HFFc6 (cell line): ENCODE measurements at regions not wholly inside any gene's neighbourhood (a gene's known extent, or its start where the extent isn't known, plus 50 kb on each side); places are given as distances from the start of the nearest gene placed in this dataset.

Source experiments
- DNase-seq: peaks from one replicate; pipeline ENCODE4 v3.0.0-alpha.2; 2018
- H3K27ac Mint-ChIP-seq: 2 replicates; pipeline ENCODE4 v1.8.0; 2020; ENCODE audit warnings: mild to moderate bottlenecking, mixed read lengths
- H3K27me3 Mint-ChIP-seq: 2 replicates; pipeline ENCODE4 v1.8.0; 2021; ENCODE audit warnings: mild to moderate bottlenecking, moderate library complexity, mixed read lengths; ENCODE audit not compliant: insufficient read depth
- H3K36me3 Mint-ChIP-seq: 2 replicates; pipeline ENCODE4 v1.8.0; 2021; ENCODE audit warnings: low read depth, mixed read lengths
- H3K4me1 Mint-ChIP-seq: 2 replicates; pipeline ENCODE4 v1.8.0; 2020; ENCODE audit warnings: low read depth, mixed read lengths
- H3K4me3 Mint-ChIP-seq: 2 replicates; pipeline ENCODE4 v1.8.0; 2020; ENCODE audit warnings: mild to moderate bottlenecking, moderate library complexity, mixed read lengths
- H3K9me3 Mint-ChIP-seq: 2 replicates; pipeline ENCODE4 v1.8.0; 2020; ENCODE audit warnings: mild to moderate bottlenecking, mixed read lengths
- CTCF ChIP-seq: fragments of 200-600 bp; sonication (generic); IDR thresholded peaks from 2 replicates; pipeline ENCODE4 v1.5.0; 2021; ENCODE audit warnings: antibody characterized with exemption, mild to moderate bottlenecking

GRCh38 chr2:157934684-157935377 is 58.7 kb upstream of the ACVR1 start:
- Mint-ChIP-seq H3K9me3 (no peaks in the 10 kb centered on the region), H3K4me3 (no peak overlapping the region), H3K27ac (no peak overlapping the region), H3K4me1 (no peaks in the 10 kb centered on the region), H3K27me3 (peaks cover 4% of the 10 kb centered on the region; the same call in 1 of the 2 replicates), H3K36me3 (no peaks in the 10 kb centered on the region)
- no peak for TF ChIP-seq CTCF
- no peak for DNase-seq

GRCh38 chr2:157933160-157933920 is 57.2 kb upstream of the ACVR1 start:
- H3K4me3 Mint-ChIP-seq = no peak overlapping the region
- no peak for DNase-seq
- TF ChIP-seq CTCF = no peak
- peaks cover 4% of the 10 kb centered on the region; the same call in 1 of the 2 replicates for H3K27me3 Mint-ChIP-seq
- no peaks in the 10 kb centered on the region for H3K4me1 Mint-ChIP-seq
- H3K27ac Mint-ChIP-seq = no peak overlapping the region
- H3K9me3 Mint-ChIP-seq = no peaks in the 10 kb centered on the region
- H3K36me3 Mint-ChIP-seq = no peaks in the 10 kb centered on the region

GRCh38 chr2:157932480-157933159 is 56.5 kb upstream of the ACVR1 start:
- Mint-ChIP-seq H3K9me3 (no peaks in the 10 kb centered on the region), H3K36me3 (no peaks in the 10 kb centered on the region), H3K27me3 (peaks cover 4% of the 10 kb centered on the region; the same call in 1 of the 2 replicates), H3K4me3 (no peak overlapping the region), H3K4me1 (no peaks in the 10 kb centered on the region), H3K27ac (no peak overlapping the region)
- TF ChIP-seq CTCF = no peak
- no peak for DNase-seq

GRCh38 chr2:157931542-157931941 is 55.4 kb upstream of the ACVR1 start:
- no peaks in the 10 kb centered on the region for H3K4me1 Mint-ChIP-seq

More at GRCh38 chr2:157931542-157931941, 55.4 kb upstream of the ACVR1 start:
- H3K4me3 Mint-ChIP-seq = no peak overlapping the region
- no peaks in the 10 kb centered on the region for H3K36me3 Mint-ChIP-seq
- no peak for TF ChIP-seq CTCF
- no peak for DNase-seq
- H3K27me3 Mint-ChIP-seq = peaks cover 4% of the 10 kb centered on the region; the same call in 1 of the 2 replicates
- H3K9me3 Mint-ChIP-seq = no peaks in the 10 kb centered on the region
- no peak overlapping the region for H3K27ac Mint-ChIP-seq
